GM19452 (cell line): ENCODE measurements at regions not wholly inside any gene's neighbourhood (a gene's known extent, or its start where the extent isn't known, plus 50 kb on each side); places are given as distances from the start of the nearest gene placed in this dataset.

ENCODE experiments used
- ATAC-seq: cut with Tn5 transposase; IDR thresholded peaks from one replicate; pipeline ENCODE4 v1.9.1; 2021; ENCODE audit not compliant: unreplicated experiment

DNA sequence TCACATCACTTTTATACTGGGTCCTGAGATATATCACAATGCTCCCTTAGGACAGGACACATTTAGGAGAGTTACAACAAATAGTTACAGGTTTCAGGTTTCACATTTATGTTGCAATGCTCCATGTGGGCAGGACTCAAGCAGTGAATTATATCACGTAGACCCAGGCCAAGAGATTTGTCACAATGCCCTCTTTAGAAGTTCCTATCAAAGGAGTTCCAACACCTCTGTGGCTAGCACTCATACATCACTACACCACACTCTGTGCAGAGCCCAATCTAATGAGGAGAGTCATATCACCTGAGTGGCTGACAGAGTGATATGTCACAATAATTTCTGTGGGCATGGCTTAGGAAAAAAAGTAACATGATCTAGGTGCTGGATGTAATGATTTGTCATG is 1068.2 kb upstream of the AMELY start:
- no peak for ATAC-seq

DNA sequence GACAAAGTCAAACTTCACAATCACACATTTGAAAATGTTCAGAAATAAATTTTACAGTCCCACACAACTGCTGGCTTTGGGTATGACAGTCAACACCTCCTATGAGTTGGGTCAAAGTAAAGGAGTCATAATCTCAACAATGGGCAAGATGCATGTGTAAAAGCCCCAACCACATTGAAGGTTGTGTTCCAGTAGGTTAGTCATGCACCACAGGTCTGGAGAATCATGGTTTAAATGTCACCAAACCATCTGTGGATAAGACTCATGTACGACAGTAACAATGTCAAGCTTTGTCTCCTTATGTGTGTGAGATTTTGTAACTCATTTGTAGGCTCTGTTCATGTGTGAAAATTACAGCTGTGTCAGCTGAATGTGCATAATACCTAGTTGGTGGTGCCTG is 1065.7 kb upstream of the AMELY start:
- ATAC-seq = no peak

- no peak for ATAC-seq
These were observed 1056.7 kb upstream of the AMELY start for GRCh38 chrY:7968293-7968692.

- no peak for ATAC-seq
These were observed 1055.4 kb upstream of the AMELY start for GRCh38 chrY:7966916-7967315.

- no peak for ATAC-seq
These were observed 1051.8 kb upstream of the AMELY start for GRCh38 chrY:7963393-7963792.

DNA sequence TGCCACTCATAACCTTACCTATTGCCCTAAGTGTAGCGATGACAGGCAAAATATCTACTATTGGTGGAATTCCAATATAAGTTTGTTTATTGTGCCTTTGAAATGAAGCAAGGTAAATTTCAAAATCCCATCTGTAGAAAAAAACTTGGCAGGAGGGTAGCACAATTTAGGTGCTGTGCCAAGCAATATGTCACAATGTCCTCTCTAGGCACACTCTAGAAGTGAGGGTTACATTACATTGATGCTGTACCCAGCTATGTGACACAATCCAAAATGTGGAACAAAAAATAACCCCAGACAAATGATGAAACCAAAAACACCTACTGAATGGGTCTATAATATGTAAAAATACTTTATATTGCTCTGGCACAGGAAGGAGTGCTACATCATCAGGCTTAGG is 1050.8 kb upstream of the AMELY start:
- ATAC-seq = no peak

DNA sequence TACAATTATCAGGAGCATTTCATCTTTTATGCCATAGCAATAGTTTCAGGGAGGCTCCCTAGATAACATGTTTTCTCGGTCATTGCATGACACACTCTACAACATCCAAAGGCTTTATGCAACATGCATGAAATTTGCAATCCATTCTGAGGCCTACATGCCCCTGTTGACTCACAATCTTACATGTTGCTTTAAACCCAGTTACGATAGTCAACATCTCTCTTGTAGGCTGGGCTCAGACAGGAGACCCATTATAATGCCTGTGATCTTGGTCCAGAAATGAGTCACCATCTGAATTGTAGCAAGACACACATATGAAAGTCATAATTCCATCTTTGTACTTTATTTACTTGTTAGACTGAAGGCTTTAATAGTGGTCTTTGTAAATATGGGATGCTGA is 1050.3 kb upstream of the AMELY start:
- no peak for ATAC-seq

GRCh38 chrY:7957773-7958172 is 1046.2 kb upstream of the AMELY start:
- no peak for ATAC-seq

GRCh38 chrY:7951187-7951852 is 1039.8 kb upstream of the AMELY start:
- no peak for ATAC-seq

DNA sequence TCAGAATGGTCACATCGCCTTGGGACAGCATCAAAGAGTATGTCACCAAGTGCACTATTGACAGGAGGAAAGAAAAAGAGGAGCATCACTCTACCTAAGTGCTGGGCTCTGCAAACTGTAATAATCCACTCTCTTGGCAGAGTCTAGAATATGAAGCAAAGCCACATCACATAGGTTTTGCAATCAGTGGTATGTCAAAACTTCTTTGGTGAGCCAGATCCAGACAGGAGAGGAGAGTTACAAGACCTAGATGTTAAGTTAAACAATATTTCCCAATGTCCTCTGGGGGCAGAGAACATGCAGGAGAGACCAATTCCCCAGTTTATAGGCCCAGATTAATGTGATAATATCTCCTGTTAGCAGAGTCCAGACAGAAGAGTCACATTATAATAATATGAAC is 1032.6 kb upstream of the AMELY start:
- ATAC-seq = no peak

- no peak for ATAC-seq
These were observed 1031.2 kb upstream of the AMELY start for GRCh38 chrY:7942711-7943110.

GRCh38 chrY:7941856-7942255 is 1030.3 kb upstream of the AMELY start:
- no peak for ATAC-seq

- no peak for ATAC-seq
These were observed 1027.6 kb upstream of the AMELY start for GRCh38 chrY:7938982-7939718.

- no peak for ATAC-seq
These were observed 1025.3 kb upstream of the AMELY start for GRCh38 chrY:7936831-7937230.

DNA sequence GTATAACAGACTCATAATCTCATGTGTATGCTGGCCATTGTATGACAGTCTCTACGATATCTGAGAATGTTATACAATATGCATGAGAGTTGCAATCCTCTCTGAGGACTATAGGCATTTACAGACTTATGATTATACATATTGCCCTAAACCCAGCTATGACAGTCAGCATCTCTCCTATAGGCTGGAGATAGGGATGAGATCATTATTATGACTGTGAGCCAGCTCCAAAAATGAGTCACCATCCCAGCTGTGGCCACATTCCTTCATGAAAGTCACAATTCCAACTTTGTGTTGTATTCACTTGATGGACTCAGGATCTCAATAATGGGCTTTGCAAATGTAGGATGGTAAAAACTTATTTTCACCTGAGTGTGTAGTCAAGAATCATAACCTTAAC is 1024.5 kb upstream of the AMELY start:
- ATAC-seq = no peak

- ATAC-seq = no peak
These were observed 1024.1 kb upstream of the AMELY start for GRCh38 chrY:7935606-7936005.

GRCh38 chrY:7932424-7932823 is 1020.9 kb upstream of the AMELY start:
- no peak for ATAC-seq

DNA sequence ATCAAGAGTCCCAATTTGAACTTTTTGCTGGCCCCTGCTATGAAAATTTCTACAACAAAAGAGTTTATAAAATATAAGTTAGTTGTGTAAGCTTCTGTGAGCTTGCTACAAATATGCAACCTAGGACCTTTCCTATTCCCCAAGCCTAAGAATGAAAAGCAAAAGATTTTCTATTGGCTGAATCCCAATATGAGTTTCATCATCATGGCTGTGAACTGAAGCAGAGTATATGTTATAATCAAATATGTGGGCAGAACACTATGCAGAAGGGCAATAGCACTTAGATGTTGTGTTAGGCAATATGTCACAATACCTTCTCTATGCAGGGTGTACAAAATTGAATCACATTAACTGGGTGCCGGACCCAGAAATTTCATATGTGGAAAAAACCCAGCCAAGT is 1018.3 kb upstream of the AMELY start:
- no peak for ATAC-seq

GRCh38 chrY:7924059-7924458 is 1012.5 kb upstream of the AMELY start:
- no peak for ATAC-seq

DNA sequence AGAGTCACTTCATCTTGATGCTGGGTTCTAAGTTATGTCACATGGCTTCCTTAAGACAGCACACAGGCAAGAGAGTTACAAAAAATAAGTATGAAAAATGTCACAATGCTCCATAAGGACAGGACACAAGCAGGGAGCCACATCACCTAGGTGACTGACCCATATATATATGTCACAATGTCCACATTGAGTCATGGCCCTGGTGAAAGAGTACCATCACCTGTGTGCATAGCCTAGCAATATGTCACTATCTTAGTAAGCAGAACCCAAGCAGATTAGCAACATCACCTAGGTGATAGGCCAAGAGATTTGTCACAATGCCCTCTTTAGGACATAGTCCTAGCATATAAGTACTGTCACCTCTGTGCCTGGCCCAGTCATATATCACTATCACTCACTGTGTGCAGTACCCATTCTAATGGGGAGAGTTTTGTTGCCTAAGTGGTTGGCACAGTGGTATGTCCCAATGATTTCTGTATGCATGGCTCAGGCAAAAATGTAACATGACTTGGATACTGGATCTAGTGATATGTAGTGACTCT is 1012.0 kb upstream of the AMELY start:
- ATAC-seq = no peak

- no peak for ATAC-seq
These were observed 1008.8 kb upstream of the AMELY start for GRCh38 chrY:7920382-7920781.

DNA sequence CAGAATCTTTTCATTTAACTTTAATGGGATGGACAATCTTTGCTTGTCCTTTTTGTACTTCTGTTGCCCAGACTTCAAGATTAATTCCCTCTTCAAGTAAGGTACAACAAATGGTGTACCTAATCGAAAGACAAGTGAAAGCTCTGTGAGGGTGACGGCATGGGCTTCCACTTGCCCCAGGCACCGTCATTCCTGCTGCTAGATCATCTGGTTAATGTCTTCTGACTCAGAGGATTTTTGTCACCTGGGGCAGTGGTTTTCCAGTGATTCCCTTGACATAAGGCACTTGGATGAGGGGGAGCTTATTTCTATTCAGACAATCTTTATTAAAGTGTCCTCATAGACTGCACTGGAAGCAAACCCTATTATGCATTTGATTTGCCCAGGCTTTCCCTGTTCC is 977.0 kb upstream of the AMELY start:
- ATAC-seq = no peak

DNA sequence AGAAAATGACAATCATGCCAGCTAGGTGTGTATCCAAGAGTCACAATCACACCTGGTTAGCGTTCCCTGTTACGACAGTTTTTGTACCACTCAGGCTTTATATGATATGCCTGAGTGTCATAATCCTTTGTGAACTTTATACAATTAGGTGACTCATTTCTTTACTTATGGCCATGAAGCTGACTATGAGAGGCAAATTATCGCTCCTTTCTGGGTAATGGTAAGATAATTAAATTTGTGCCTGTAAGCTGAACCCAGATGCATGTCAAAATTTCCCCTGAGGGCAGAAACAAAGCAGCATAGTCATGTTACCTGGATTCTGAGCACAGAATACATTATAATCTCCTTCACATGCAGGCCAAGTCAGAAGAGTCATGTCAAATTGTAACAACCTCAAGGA is 970.1 kb upstream of the AMELY start:
- ATAC-seq = no peak
